ENCODE measurements at regions not wholly inside any gene's neighbourhood (a gene's known extent, or its start where the extent isn't known, plus 50 kb on each side); places are given as distances from the start of the nearest gene placed in this dataset.
"Not testable (repeated sequence)": the region's sequence is repeated elsewhere in the genome, so short reads cannot be mapped to it uniquely, and the experiment has no call there.

DNA sequence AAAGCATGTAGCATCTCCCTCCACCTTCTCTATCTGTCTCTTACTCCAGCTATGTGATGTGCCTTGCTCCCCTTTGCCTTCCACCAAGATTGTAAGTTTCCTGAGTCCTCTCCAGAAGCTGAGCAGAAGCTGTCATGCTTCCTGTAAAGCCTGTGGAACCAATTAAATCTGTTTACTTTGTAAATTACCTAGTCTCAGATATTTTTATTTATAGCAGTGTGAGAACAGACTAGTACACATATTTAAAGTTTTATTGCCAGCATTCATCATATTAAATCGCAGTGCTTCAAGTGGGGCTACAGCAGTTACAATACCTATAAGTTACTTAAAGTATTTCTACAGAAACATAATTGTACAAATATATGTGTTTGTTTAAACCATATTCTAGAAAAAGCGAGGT is 973.1 kb downstream of the SLC16A7 start:
- DNase-seq: no peak

DNA sequence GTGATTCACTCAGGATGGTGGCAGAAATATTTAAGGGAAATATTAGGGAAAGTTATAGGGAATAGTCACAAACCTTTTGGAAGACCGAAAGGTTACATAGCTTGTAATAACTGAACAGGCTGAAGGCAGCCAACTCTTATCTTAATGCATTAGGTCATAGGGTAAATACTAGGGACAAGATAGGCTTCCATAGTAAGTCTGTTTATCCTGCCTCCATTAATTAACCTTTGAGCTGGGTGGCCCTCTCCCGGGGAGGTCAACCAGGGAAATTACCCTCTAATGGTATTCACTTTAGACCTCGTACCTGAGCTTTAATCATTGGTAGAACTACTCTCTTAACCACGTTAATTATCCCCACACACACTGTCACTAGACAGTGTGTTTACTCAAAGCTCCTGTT is 981.8 kb downstream of the SLC16A7 start:
- DNase-seq: no peak

DNA sequence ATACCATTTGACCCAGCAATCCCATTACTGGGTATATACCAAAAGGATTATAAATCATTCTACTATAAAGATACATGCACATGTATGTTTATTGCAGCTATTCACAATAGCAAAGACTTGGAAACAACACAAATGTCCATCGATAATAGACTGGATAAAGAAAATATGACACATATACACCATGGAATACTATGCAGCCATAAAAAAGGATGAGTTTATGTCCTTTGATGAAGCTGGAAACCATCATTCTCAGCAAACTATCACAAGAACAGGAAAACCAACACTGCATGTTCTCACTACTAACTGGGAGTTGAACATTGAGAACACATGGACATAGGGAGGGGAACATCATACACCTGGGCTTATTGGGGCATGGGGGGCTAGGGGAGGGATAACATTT is 991.8 kb downstream of the SLC16A7 start:
- DNase-seq: not testable (repeated sequence)

DNA sequence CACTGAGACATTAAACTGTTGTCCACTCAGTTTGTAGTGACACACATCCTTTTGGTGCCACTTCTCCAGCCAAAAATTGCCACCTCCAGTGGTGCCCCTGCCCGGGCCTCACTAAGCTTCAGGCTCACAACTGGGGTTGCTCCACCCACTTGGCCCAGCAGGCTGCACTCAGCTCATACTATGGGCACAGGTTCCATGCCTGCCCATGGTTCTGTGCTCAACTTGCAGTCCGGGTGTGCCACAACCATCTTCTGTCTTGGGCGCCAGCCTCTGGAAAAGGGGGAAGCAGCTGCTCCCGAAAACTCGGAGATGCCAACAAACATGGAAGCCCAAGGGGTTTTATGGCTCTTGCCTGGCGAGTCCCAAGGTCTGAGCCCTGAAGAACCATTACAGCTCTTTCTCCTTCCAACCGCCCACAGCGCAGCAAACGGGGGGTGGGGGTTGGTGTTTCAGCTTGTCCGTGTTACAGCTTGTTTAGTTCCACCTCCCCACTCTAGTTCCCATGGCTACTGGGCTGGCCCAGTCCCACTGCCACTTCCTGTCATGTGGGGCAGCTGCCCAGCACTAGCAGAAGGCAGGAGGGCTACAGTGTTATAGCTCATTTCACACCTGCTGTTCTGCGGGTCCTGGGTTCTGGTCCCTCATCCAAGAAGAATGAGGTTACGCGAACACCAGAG is 998.3 kb downstream of the SLC16A7 start:
- no peak for DNase-seq

DNA sequence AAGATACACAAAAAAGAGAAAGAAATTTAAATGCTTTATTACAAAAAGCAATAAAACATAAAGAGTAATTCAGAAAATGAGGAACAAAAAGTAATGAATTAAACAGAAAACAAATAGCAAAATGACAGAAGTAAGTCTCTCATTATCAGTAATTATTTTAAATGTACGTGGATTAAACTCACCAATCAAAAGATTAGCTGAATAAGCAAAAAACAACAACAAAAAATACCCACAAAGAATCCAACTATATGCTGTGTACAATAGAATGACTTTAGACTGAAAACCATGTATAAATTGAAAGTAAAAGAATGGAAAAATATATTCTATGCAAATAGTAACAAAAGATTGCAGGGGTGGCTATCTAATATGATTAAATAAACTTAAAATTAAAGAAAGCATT is 1006.8 kb downstream of the SLC16A7 start:
- no peak for DNase-seq

DNA sequence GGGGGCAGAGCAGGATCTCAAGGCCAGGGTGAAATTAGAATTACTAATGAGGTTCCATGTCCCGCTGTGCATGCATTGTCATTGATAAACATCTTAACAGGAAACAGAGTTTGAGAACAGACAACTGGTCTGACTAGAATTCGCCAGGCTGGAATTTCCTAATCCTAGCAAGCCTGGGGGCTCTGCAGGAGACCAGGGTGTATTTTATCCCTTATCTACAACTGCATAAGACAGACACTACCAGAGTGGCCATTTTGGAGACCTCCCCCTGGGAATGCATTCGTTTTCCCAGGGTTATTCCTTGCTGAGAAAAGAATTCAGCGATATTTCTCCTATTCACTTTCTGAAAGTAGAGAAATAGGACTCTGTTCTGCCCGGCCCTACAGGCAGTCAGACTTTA is 1007.6 kb downstream of the SLC16A7 start:
- DNase-seq: not testable (repeated sequence)

DNA sequence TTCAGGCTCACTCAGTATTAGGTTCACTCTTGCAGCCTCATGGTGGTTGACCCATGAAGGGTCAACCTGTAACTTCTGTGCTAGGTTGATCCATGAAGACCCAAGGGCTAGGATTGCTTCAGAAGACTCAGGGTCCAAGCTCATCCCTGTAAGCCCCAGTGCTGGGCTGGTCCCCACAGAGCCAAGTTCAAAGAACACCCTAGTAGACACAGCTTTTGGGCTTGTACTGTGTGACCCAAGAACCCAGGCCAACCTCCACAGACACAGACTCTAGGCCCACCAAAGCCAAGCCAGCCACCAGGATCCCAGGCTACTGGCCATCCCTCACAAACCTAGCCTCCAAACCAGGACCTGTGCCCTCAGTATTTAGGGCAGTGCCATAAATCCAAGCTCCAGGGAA is 1020.6 kb downstream of the SLC16A7 start:
- DNase-seq: no peak

DNA sequence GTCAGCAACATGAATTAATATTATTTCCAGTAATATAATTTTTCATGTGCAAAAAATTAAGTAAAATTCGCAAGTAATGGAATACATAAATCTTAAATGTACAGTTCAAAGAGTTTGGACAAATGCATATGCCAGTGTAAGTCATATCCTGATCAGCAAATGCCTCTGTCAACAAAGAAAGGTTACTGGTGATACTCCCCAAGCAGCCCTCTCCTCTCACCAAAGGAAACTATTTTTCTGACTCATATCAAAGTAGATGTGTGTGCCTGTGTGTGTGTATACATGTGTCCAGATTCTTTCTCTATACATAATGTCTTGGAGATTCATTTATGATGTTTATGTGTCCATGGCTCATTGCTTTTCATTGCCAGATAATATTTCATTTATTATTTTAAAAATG is 1035.0 kb downstream of the SLC16A7 start:
- DNase-seq: no peak

DNA sequence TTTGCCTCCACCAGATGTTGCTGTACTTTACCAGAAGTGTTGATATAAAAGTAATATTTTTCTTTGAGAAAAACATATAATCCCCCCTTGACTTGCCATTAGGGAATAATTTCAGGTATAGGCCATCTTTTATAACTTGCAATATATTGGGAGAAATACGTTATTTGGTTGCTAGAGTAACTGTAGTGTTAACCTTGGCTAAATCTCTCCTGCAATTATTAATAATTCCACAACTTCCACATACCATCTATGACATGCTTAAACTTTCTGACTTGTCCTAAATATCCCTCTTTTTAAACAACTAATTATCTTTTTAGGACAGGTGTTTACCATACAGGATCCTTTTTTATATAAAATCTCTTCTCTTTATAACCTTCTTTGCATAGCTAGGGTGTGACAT is 1048.2 kb downstream of the SLC16A7 start:
- DNase-seq: no peak

DNA sequence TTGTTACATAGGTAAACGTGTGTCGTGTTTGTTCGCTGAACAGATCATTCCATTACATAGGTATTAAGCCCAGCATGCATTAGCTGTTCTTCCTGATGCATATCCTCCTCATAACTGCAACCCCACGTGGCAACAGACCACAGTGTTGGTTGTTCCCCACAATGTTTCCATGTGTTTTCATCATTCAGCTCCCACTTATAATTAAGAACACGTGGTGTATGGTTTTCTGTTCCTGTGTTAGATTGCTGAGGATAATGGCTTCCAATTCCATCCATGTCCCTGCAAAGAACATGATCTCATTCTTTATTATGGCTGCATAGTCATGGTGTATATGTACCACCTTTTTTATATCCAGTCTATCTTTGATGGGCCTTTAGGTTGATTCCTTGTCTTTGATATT is 1071.1 kb downstream of the SLC16A7 start:
- DNase-seq: no peak

DNA sequence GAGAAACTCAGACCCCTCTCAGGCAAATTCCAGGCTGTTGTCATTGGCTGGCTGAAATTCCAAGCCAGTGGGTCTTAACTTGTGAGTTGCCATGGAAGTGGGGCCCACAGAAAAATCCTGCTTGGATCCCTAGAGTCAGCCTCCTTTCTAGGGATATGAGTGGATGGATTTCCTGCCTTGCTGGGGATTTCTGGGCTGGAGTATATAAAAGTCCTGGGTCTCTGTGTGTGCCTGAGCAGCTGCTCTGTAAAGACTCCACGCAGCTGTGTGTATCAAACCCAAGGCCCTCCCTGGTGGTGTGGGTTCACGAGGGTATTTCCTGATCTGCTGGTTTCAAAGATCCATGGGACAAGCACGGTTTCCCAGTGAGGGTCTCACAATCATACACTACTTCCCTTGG is 1077.1 kb downstream of the SLC16A7 start:
- DNase-seq: no peak

DNA sequence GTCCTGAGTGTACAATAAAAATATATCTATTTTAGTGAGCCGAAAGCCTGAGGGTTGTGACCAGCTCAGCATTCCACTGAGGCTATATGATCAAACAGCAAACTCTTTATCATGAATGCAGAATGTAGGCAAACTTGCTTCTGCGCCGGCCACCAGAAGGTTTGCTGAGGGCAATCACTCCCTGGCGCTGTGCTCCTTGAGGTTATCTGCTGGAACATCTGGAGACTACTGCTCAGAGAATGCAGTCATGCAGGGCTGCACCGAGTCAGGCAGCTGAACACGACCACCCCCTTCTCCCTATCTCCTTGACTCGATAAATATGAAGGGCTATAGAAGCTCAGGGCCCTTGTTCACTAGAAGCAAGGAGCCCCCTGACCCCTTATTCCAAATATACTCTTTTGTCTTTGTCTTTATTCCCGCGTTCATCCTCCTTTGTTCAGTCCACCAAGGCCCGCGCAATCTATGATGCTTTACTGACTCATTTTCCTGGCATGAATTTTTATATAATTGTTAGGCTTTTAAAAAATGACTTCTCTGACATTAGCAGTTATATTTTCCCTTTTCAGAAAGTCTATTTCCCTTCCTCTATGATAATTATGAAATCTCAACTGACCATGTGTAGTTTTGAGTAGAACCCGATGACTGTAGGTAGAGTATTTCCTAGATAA is 1089.3 kb downstream of the SLC16A7 start:
- DNase-seq: no peak

DNA sequence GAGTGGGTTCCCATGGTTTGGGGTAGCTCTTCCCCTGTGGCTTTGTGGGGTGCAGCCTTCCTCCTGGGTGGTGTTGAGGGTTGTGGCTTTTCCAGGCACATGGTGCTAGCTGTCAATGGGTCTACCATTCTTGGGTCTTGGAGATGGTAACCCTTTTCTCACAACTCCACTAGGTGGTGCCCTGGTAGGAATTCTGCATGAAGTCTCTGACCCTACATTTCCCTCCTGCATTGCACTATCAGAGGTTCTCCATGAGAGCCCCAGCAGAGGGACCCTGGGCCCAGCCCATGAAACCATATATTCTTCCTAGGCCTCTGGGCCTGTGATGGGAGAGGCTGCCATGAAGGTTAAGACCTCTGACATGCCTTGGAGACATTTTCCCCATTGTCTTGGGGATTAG is 1093.3 kb downstream of the SLC16A7 start:
- no peak for DNase-seq

DNA sequence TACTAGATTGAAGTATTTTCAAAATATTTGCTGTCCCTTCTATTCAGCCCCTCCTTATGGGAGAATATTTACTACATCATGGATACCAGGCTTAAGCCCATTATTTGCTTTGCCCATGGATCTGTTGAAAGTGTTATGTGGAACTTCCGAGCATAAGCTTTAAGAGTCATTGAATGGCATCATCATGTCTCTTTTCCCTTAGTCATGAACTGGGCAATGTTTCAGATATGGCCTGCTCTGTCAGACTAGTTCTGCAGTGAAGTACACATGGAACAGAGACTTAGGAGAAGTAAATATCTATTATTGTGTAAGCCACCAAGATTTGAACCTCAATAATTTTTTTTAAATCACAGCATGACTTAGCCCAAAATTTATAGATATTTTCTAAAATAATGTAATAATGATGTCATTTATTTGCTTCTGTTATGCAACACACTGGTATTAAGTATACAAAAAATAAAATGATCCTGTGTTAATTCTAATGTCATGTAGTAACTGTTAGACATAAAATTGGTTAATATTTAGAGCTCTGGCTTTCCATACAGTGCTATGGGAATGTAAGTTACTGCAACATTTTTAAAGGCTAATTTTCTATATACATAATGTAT is 1097.3 kb downstream of the SLC16A7 start:
- no peak for DNase-seq

DNA sequence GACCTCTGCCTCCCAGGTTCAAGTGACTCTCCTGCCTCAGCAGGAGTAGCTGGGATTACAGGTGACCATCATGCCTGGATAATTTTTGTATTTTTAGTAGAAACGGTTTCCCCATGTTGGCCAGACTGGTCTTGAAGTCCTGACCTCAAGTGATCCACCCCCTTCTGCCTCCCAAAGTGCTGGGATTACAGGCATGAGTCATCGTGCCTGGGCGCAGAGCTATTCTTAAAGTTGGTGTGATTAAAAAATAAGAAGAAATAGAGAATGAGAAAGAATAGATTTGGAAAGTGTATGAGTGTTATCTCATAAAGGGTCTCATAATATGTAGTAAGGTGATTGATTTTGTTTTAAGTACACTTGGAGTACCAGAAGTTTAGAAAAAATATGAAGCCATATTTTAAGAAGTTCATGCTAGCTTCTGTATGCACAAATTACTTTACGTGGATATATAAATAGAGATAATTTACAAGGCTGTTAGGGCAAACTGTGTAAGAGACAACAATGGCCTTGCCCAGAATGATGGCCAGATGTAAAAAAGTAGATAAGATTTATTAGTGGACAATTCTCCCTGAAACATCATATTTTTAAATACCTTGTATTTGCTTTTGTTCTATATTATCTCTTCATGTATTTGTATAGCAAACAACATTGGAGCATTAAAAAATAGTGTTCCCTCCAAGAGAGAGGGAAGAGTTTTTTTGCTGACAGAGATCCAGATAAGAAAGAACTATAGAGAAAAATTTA is 1108.5 kb downstream of the SLC16A7 start:
- DNase-seq: no peak

DNA sequence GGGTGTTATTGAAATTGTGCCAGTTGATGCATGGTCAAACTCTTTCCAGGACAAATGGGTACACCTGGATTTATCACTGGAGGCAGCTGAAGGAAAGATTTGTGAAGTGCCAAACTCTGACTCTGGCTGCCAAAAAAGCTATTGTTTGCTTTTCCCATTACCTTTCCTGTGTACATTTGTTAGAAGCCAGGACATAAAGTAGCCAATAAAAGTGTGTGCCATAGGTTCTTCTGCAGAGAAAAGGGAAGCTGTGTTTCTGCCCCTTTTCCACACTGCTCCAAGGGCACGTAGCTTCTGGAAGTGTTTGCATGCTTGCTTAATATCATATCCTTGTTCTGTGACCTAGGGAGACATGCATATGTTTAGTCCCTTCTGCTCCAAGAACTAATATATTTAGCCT is 1114.4 kb downstream of the SLC16A7 start:
- DNase-seq: no peak

DNA sequence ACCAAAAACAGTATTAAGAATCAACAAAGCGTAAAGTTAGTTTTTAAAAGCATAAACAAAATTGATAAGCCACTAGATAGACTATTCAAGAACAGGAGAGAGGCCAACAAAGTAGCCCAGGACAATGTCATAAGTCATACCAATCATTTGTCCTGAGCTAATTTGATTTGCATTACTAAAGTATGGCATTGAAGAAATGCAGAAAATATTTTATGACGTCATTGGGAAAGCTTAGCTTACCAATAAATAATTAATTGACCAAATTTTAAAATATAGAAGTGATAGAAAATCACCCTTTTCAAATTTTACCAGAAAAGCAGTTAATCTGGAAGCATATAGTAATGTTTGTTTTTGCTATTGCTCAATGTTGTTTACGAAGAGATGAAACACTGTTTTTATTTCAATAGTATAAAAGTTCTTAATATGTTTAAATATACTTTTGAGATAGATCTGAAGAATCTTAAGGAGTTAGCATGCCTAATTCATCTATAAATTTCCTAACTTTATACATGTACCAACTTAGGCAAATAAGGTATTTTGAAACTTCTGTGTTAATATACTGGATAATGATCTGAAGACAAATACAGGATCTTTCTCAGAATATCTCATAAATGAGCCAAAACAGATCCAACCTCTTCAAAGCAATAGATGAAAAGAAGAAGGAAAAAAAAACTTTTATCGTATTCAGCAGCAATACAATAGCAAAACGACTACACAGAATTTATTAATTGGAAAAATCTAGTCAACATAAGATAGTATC is 1118.5 kb downstream of the SLC16A7 start:
- no peak for DNase-seq

DNA sequence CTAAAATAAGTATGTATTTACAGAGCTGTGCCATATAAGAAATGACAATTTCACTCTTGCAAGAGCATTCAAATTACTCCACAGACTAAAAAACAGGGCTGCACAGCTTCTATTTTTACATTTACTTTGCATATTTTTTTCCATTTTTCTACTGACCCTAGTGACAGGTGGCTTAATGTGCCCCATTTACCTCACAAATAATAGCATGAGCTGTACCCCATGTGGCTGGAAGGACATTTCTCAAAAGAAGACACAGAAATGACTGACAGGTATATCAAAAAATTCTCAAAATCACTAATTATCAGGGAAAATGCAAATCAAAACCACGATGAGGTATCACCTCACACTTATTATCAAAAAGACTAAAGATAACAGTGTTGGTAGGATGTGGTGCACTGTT is 1128.6 kb downstream of the SLC16A7 start:
- no peak for DNase-seq

DNA sequence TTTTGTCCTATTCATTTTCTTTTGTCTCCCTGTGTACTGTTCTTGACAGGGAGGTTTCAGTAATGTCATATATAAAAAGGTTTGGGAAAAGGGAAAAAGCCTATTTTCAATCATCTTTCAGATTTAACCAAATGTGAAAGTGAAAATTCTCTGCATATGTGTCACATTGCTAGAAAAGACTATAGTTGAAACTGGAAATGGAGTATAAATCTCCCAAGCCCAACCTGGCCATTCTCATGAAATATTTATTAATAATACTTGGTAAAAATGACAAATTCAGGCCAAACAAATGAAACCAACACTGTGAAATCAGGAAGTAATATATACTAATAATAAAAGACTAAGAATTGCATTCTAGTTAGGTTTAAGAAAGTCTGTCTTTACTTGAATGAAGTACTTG is 1129.2 kb downstream of the SLC16A7 start:
- no peak for DNase-seq

DNA sequence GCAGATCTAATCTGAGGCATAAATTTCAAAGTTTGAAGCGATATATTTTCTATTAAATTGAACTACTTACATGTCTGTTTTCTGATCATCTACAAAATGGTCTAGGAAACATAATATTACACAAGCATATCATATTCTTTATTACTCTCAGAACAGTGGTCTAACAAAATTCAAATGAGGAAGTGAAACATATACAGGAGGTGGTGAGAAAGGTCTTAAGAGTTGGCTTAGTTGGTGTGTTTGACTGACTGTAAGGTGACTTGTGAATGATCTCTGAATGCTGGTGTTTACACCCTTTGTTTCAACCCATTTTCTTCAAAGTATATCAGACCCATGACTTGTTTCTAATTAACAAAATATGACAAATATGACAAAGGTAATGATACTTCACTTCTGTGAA is 1156.8 kb downstream of the SLC16A7 start:
- no peak for DNase-seq

DNA sequence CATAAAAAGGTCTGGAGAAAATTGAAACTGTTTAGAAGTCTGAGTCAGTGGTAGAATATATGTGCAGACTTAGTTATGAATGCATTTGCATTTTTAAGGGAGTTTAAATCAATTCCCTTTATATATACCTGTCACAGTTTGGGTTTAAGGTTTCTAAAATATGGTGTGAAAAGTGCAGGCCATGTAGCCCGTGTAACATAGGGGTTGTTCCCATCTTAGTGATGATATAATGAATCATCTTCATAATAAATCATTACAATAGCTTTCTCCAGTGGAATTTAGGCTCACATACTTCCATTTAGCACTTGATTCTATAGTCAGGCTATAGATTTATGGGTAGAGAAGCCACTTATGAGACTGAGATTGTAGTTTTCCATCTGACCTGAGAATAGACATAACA is 1162.4 kb downstream of the SLC16A7 start:
- DNase-seq: no peak

DNA sequence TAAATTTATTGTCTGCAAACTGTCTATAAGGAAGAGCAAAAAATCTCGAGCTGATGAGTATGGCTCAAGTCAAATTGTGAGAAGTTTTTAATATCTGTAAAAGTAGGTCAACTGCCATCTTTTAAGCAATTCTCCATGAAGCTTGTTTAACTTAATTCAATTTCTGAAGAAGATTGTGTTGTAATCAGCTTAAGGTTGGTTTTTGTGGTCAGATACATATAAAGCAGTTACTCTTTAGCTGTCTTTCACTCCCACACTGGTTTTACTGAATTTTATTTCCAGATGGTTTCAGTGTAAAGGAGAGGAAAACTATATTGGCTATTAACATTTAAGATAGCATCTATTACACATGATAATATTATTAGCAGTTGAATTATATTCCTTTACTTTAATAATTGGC is 1165.1 kb downstream of the SLC16A7 start:
- DNase-seq: no peak

DNA sequence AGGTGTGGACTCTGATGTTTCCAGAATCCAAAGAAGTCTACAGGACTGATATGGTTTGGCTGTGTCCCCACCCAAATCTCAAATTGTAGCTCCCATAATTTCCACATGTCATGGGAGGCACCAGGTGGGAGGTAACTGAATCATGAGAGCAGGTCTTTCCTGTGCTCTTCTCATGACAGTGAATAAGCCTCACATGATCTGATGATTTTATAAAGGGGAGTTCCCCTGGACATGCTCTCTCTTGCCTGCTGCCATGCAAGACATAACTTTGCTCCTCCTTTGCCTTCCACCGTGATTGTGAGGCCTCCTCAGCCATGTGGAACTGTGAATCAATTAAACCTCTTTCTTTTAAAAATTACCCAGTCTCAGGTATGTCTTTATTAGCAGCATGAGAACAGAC is 1205.3 kb downstream of the SLC16A7 start:
- not testable (repeated sequence) for DNase-seq
